ENCODE measurements at regions not wholly inside any gene's neighbourhood (a gene's known extent, or its start where the extent isn't known, plus 50 kb on each side); places are given as distances from the start of the nearest gene placed in this dataset.

- DNase-seq (ENCODE audit: low read depth): no peak
- TF ChIP-seq CTCF (conservative IDR thresholded peaks at IDR 0.05; ENCODE audit: control insufficient read depth, insufficient read depth, low read depth, low read length): no peak
- no peak overlapping the region for H3K4me3 ChIP-seq (ENCODE audit: control insufficient read depth, low read depth, low read length)
Observed at GRCh38 chr16:63735456-63735855, 1386.4 kb downstream of the CDH11 start.

GRCh38 chr16:63720848-63721247 is 1401.0 kb downstream of the CDH11 start:
- DNase-seq (ENCODE audit: low read depth): no peak
- no peak overlapping the region for H3K4me3 ChIP-seq (ENCODE audit: control insufficient read depth, low read depth, low read length)
- no peak for TF ChIP-seq CTCF (conservative IDR thresholded peaks at IDR 0.05; ENCODE audit: control insufficient read depth, insufficient read depth, low read depth, low read length)

GRCh38 chr16:63719926-63720325 is 1401.9 kb downstream of the CDH11 start:
- DNase-seq (ENCODE audit: low read depth): no peak
- no peak for TF ChIP-seq CTCF (conservative IDR thresholded peaks at IDR 0.05; ENCODE audit: control insufficient read depth, insufficient read depth, low read depth, low read length)
- H3K4me3 ChIP-seq (ENCODE audit: control insufficient read depth, low read depth, low read length): no peak overlapping the region

GRCh38 chr16:63717806-63718205 is 1404.1 kb downstream of the CDH11 start:
- H3K4me3 ChIP-seq (ENCODE audit: control insufficient read depth, low read depth, low read length): no peak overlapping the region
- no peak for DNase-seq (ENCODE audit: low read depth)
- no peak for TF ChIP-seq CTCF (conservative IDR thresholded peaks at IDR 0.05; ENCODE audit: control insufficient read depth, insufficient read depth, low read depth, low read length)

- no peak overlapping the region for H3K4me3 ChIP-seq (ENCODE audit: control insufficient read depth, low read depth, low read length)
- no peak for TF ChIP-seq CTCF (conservative IDR thresholded peaks at IDR 0.05; ENCODE audit: control insufficient read depth, insufficient read depth, low read depth, low read length)
- DNase-seq (ENCODE audit: low read depth): no peak
Observed at GRCh38 chr16:63714876-63715275, 1407.0 kb downstream of the CDH11 start.

GRCh38 chr16:63712725-63713124 is 1409.1 kb downstream of the CDH11 start:
- no peak for DNase-seq (ENCODE audit: low read depth)
- H3K4me3 ChIP-seq (ENCODE audit: control insufficient read depth, low read depth, low read length): no peak overlapping the region
- TF ChIP-seq CTCF (conservative IDR thresholded peaks at IDR 0.05; ENCODE audit: control insufficient read depth, insufficient read depth, low read depth, low read length): no peak

- H3K4me3 ChIP-seq (ENCODE audit: control insufficient read depth, low read depth, low read length): no peak overlapping the region
- DNase-seq (ENCODE audit: low read depth): no peak
- no peak for TF ChIP-seq CTCF (conservative IDR thresholded peaks at IDR 0.05; ENCODE audit: control insufficient read depth, insufficient read depth, low read depth, low read length)
Observed at GRCh38 chr16:63703612-63704011, 1418.3 kb downstream of the CDH11 start.
